ENCODE measurements at regions not wholly inside any gene's neighbourhood (a gene's known extent, or its start where the extent isn't known, plus 50 kb on each side); places are given as distances from the start of the nearest gene placed in this dataset.

GRCh38 chrX:17939724-17940123 lies 78.6 kb upstream of the RAI2 start:
- TF ChIP-seq, protein P1, sequence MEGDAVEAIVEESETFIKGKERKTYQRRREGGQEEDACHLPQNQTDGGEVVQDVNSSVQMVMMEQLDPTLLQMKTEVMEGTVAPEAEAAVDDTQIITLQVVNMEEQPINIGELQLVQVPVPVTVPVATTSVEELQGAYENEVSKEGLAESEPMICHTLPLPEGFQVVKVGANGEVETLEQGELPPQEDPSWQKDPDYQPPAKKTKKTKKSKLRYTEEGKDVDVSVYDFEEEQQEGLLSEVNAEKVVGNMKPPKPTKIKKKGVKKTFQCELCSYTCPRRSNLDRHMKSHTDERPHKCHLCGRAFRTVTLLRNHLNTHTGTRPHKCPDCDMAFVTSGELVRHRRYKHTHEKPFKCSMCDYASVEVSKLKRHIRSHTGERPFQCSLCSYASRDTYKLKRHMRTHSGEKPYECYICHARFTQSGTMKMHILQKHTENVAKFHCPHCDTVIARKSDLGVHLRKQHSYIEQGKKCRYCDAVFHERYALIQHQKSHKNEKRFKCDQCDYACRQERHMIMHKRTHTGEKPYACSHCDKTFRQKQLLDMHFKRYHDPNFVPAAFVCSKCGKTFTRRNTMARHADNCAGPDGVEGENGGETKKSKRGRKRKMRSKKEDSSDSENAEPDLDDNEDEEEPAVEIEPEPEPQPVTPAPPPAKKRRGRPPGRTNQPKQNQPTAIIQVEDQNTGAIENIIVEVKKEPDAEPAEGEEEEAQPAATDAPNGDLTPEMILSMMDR (IDR thresholded peaks at IDR 0.05; ENCODE audit: unreplicated experiment) = no peak
- H3K4me1 Mint-ChIP-seq = no peaks in the 10 kb centered on the region
- no peaks in the 10 kb centered on the region for H3K27me3 Mint-ChIP-seq (ENCODE audit: low read depth)
- no peak for DNase-seq (ENCODE audit: low spot score in 2 of 2, unreplicated experiment in 2 of 2)
- H3K27ac Mint-ChIP-seq = no peak overlapping the region
- H3K36me3 Mint-ChIP-seq = peaks cover 25% of the 10 kb centered on the region
- H3K4me3 Mint-ChIP-seq = no peak overlapping the region
- H3K9me3 Mint-ChIP-seq = peaks cover 45% of the 10 kb centered on the region

DNA sequence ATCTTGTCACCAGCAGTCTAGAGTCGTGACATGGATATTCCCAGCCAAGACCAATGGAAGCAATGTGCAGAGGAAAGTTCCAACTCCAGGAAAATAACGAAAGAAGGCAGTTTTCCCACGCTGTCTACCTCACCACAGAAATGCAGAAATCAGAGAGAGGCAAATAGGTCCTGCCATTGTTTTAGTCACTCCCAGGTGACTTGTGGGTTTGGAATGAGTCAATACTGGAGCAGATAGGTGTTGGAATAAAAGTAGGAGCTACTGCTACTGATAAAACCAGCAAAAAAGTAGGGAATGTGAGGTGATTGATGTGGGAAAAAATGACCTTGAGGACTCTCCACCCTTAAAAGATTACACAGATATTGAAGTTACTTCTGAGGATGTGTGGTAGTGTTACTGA lies 72.8 kb upstream of the RAI2 start:
- Mint-ChIP-seq H3K4me3 (no peak overlapping the region), H3K4me1 (no peaks in the 10 kb centered on the region), H3K36me3 (peaks cover 10% of the 10 kb centered on the region), H3K9me3 (peaks cover 32% of the 10 kb centered on the region), H3K27ac (no peak overlapping the region), H3K27me3 (ENCODE audit: low read depth) (no peaks in the 10 kb centered on the region)
- TF ChIP-seq, protein P1 (IDR thresholded peaks at IDR 0.05; ENCODE audit: unreplicated experiment) = no peak
- DNase-seq (ENCODE audit: low spot score in 2 of 2, unreplicated experiment in 2 of 2) = no peak

DNA sequence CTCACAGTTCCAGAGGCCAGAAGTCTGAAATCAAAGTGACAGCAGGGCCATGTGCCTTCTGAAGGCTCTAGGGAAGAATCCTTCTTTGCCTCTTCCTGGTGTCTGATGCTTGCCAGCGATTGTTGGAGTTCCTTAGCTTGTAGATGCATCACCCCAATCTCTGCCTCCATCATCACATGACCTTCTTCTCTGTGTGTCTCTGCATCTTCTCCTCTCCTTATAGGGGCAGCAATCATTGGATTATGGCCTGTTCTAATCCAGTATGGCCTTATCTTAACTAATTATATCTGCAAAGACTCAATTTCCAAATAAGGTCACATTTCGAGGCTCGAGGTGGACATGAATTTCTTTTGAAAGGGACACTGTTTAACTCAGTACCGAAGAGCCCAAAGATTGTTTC lies 71.7 kb upstream of the RAI2 start:
- no peak for DNase-seq (ENCODE audit: low spot score in 2 of 2, unreplicated experiment in 2 of 2)
- Mint-ChIP-seq H3K4me3 (no peak overlapping the region), H3K36me3 (peaks cover 10% of the 10 kb centered on the region), H3K4me1 (no peaks in the 10 kb centered on the region), H3K9me3 (peaks cover 24% of the 10 kb centered on the region), H3K27me3 (ENCODE audit: low read depth) (no peaks in the 10 kb centered on the region), H3K27ac (no peak overlapping the region)
- TF ChIP-seq, protein P1 (IDR thresholded peaks at IDR 0.05; ENCODE audit: unreplicated experiment) = no peak

GRCh38 chrX:17931855-17932254 lies 70.8 kb upstream of the RAI2 start:
- DNase-seq (ENCODE audit: low spot score in 2 of 2, unreplicated experiment in 2 of 2) = no peak
- Mint-ChIP-seq H3K9me3 (peaks cover 15% of the 10 kb centered on the region), H3K27ac (no peak overlapping the region), H3K4me1 (no peaks in the 10 kb centered on the region), H3K36me3 (peaks cover 2% of the 10 kb centered on the region), H3K27me3 (ENCODE audit: low read depth) (no peaks in the 10 kb centered on the region), H3K4me3 (no peak overlapping the region)
- TF ChIP-seq, protein P1 (IDR thresholded peaks at IDR 0.05; ENCODE audit: unreplicated experiment) = no peak

- Mint-ChIP-seq H3K9me3 (peaks cover 16% of the 10 kb centered on the region), H3K27me3 (ENCODE audit: low read depth) (no peaks in the 10 kb centered on the region), H3K4me1 (no peaks in the 10 kb centered on the region), H3K36me3 (no peaks in the 10 kb centered on the region), H3K4me3 (no peak overlapping the region), H3K27ac (no peak overlapping the region)
- TF ChIP-seq, protein P1 (IDR thresholded peaks at IDR 0.05; ENCODE audit: unreplicated experiment) = no peak
- DNase-seq (ENCODE audit: low spot score in 2 of 2, unreplicated experiment in 2 of 2) = no peak
Observed at GRCh38 chrX:17930850-17931249, 69.8 kb upstream of the RAI2 start.

DNA sequence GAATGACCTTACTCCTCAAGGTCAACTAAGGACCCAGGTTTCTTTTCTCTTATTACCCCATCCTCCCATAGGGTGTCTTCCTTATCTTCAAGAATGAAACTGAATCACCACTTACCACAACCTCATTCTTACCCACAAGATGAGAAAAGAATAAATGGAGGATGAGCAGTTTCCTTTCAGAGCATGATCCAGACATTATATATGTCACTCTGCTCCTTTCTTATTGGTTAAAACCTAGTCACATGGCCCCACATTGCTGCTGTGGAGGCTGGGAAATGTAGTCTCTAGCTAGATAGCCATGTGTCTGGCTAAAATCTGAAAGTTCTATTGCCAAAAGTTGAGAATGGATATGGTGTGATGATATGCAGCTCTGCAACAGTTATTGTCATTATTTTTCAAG lies 62.4 kb upstream of the RAI2 start:
- H3K9me3 Mint-ChIP-seq = peaks cover 41% of the 10 kb centered on the region
- no peak overlapping the region for H3K27ac Mint-ChIP-seq
- TF ChIP-seq, protein P1 (IDR thresholded peaks at IDR 0.05; ENCODE audit: unreplicated experiment) = no peak

More for the DNA sequence above, 62.4 kb upstream of the RAI2 start:
- Mint-ChIP-seq H3K4me3 (no peak overlapping the region), H3K4me1 (peaks cover 6% of the 10 kb centered on the region), H3K36me3 (no peaks in the 10 kb centered on the region), H3K27me3 (ENCODE audit: low read depth) (no peaks in the 10 kb centered on the region)
- DNase-seq (ENCODE audit: low spot score in 2 of 2, unreplicated experiment in 2 of 2) = no peak
